Ovary (tissue), 3 donors: ENCODE measurements at regions not wholly inside any gene's neighbourhood (a gene's known extent, or its start where the extent isn't known, plus 50 kb on each side); places are given as distances from the start of the nearest gene placed in this dataset.

Source experiments
- EP300 ChIP-seq: sonication (generic); formaldehyde crosslinking; IDR thresholded peaks from one replicate; pipeline ENCODE4 v1.6.1; 2017; ENCODE audit warnings: antibody characterized with exemption
- POLR2A ChIP-seq: fragments of 450-650 bp; IDR thresholded peaks from one replicate; pipeline ENCODE4 v1.6.1; 2017; ENCODE audit warnings: antibody characterized with exemption, mild to moderate bottlenecking, moderate library complexity
- TF ChIP-seq, protein P1 (sequence below), 3 donors: fragments of 450-650 bp in 2 of 3; fragments of 200-600 bp in 1 of 3; IDR thresholded peaks; one replicate each; pipeline versions ENCODE4 v1.5.1 to v1.8.0; 2016 to 2022; ENCODE audit warnings: antibody characterized with exemption in 3 of 3, mild to moderate bottlenecking in 1 of 3
- donor health status: DM: no; HTN: no; CAD: no.

DNA sequence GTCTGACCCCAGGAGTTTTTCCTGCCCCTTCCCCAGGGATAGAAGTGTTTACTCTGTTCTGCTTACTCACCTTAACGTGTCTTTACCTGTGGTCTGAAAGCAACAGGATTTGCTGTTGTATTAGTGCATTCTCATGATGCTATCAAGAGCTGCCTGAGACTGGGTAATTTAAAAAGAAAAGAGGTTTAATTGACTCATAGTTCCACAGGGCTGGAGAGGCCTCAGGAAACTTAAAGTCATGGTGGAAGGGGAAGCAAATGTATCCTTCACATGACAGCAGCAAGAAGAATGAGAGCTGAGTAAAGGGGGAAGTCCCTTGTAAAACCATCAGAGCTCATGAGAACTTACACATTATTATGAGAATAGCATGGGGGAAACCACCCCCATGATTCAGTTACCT lies 240.4 kb downstream of the SNAPC1 start:
- TF ChIP-seq, protein P1, sequence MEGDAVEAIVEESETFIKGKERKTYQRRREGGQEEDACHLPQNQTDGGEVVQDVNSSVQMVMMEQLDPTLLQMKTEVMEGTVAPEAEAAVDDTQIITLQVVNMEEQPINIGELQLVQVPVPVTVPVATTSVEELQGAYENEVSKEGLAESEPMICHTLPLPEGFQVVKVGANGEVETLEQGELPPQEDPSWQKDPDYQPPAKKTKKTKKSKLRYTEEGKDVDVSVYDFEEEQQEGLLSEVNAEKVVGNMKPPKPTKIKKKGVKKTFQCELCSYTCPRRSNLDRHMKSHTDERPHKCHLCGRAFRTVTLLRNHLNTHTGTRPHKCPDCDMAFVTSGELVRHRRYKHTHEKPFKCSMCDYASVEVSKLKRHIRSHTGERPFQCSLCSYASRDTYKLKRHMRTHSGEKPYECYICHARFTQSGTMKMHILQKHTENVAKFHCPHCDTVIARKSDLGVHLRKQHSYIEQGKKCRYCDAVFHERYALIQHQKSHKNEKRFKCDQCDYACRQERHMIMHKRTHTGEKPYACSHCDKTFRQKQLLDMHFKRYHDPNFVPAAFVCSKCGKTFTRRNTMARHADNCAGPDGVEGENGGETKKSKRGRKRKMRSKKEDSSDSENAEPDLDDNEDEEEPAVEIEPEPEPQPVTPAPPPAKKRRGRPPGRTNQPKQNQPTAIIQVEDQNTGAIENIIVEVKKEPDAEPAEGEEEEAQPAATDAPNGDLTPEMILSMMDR (IDR thresholded peaks at IDR 0.05), result no peak
- TF ChIP-seq EP300 (no peak), POLR2A (no peak)
